GM19351 (cell line): ENCODE measurements at regions not wholly inside any gene's neighbourhood (a gene's known extent, or its start where the extent isn't known, plus 50 kb on each side); places are given as distances from the start of the nearest gene placed in this dataset.
"Not testable (repeated sequence)": the region's sequence is repeated elsewhere in the genome, so short reads cannot be mapped to it uniquely, and the experiment has no call there.

ENCODE experiments used
- ATAC-seq: cut with Tn5 transposase; IDR thresholded peaks from one replicate; pipeline ENCODE4 v1.9.1; 2021; ENCODE audit warnings: mild to moderate bottlenecking, moderate library complexity; ENCODE audit not compliant: unreplicated experiment

- no peak for ATAC-seq
These were observed 169.5 kb upstream of the HAPLN1 start for GRCh38 chr5:83889971-83890745.

- no peak for ATAC-seq
These were observed 157.5 kb upstream of the HAPLN1 start for GRCh38 chr5:83877911-83878706.

DNA sequence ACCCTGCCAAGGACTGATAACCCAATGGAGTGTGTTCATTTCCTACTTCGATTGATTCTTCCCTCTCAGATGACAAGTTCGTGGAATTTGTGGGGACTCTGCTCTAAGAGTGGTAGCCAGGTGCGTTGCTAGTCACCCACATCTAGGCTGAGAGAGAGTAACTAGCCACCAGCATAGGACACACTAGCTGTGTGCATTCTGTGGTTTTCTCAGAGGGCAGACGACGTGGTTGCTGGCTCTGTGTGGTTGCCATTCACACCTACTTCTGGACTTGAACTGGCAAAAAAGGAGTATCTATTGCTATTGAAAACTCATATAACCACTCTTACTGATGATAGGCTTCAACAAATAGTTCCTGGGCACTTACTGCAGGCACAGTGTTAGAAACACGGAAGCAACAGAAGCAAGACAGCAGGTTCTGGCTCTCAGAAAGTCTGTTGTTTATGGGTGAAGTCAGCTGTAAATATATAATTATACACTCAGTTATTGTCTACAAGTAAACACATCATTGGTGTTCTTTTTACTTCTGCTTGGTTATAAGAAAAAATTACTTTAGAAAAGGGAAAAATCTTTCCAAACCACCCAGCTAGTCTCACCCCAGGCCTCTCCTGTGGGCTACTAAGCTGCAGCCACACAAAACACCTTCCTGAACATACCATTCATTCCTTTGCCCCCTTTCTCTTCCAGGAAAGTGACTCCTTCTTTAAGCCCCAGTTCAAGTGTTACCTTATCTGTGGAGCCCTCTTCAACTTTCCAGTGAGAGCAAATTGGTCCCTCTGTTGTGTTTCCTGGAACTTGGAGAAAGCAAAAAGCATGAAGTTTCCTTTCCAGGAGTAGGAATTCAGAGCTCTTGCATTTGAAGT is 151.1 kb upstream of the HAPLN1 start:
- no peak for ATAC-seq

DNA sequence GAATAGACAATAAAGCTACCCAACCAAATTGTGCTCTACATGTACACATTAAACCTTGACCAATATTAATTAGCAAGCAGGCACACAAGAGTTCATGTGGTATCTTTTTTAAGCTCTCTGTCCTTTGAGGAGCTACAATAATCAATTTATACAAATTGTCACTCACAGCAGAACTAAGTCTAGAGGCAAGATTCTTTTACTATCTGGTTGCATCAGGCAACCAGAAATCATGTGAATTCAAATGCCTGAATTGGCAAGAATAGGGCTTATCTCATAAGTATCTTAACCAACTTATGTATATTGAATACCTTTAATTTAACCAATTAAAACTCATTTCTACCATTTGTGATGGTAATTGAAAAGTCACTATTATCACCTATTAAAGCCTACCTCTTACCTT is 145.5 kb upstream of the HAPLN1 start:
- ATAC-seq, result no peak

DNA sequence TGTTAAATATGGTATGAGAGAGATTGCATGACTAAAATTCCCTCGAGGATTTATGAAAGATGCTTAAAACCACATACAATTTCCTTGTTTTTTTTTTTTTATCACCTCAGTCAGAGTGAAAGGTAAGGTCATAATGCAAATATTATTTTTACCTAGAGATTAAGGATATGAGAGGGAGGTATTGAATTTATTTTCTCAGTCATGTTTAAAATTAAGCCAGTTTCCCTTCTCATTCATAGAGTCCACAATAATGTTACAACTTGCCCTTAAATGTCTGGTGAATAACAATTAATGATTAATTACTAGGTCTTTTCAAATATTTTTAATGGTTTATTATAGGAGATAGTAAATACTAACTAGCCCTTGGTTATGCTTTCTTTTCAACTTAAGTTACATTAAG is 144.9 kb upstream of the HAPLN1 start:
- no peak for ATAC-seq

GRCh38 chr5:83864652-83865051 is 144.0 kb upstream of the HAPLN1 start:
- ATAC-seq, result peak; percentile 62

- no peak for ATAC-seq
These were observed 136.7 kb upstream of the HAPLN1 start for GRCh38 chr5:83857341-83857740.

DNA sequence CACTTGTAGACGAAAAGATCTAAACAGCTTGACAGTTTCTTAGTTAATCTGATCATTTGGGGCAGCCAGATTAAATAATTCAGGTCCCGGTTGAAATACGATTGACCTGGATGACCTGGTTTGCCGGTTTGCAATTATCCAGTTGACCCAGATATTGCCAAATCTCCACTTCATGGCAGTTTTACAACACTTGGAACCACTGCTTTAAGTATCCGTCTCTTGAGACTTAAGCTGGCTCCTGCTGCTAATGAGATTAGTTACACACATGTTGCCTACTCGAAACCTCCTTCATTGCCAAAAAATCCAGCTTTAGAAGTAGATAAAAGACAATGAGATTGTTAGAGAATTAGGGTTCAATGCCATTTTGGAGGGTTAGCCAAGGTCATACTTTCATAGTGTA is 136.2 kb upstream of the HAPLN1 start:
- ATAC-seq, result no peak

DNA sequence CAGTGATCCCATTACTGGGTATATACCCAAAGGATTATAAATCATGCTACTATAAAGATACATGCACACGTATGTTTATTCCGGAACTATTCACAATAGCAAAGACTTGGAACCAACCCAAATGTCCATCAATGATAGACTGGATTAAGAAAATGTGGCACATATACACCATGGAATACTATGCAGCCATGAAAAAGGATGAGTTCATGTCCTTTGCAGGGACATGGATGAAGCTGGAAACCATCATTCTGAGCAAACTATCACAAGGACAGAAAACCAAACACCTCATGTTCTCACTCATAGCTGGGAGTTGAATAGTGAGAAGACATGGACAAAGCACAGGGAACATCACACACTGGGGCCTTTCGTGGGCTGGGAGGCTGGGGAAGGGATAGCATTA is 129.8 kb upstream of the HAPLN1 start:
- ATAC-seq, result not testable (repeated sequence)

DNA sequence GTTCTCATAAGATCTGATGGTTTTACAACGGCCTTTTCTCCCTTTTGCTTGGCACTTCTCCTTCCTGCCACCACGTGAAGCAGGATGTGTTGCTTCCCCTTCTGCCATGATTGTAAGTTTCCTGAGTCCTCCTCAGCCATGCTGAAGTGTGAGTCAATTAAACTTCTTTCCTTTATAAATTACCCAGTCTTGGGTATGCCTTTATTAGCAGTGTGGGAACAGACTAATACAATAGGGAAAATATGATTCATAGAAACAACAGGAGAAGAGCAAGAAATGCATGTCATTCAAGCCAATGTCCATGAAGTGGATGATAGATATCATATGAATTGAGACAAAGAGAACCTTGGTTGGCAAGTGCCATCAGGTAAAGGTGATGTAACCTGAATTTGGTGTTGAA is 128.3 kb upstream of the HAPLN1 start:
- ATAC-seq, result no peak

DNA sequence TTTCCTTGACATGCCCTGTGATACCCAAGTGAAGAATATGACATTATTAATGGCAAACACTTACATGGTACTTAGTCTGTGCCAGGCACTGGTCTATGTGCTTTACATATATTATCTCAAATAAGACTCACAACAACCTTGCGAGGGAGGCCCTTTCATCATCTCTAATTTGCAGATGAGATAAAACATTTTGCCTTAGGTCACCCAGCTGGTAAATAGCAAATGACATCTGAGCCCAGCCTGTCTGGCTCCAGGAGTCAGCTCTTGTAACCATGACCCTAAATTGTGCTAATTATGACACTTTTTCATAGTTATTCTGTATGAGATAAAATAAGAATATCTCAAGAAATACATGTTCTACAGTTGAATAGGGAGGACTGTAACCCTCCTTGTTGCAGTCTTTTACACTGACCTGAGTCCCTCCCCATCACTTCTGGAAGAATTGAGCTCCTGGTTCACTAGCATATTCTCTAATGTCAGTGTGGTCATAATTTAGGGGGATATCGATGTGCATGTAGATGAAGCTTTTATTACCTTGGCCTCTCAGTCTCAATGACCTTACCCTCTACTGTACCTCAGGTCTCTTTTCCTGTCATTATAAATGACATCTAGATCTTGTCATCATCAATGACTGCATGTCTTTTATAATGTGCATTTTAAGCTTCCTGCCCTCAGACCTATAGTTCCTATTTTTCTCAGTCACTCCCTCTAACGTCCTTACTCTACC is 126.1 kb upstream of the HAPLN1 start:
- no peak for ATAC-seq

GRCh38 chr5:83844449-83845068 is 123.9 kb upstream of the HAPLN1 start:
- ATAC-seq, result peak; percentile 93

- ATAC-seq, result no peak
These were observed 119.1 kb upstream of the HAPLN1 start for GRCh38 chr5:83839788-83840187.

DNA sequence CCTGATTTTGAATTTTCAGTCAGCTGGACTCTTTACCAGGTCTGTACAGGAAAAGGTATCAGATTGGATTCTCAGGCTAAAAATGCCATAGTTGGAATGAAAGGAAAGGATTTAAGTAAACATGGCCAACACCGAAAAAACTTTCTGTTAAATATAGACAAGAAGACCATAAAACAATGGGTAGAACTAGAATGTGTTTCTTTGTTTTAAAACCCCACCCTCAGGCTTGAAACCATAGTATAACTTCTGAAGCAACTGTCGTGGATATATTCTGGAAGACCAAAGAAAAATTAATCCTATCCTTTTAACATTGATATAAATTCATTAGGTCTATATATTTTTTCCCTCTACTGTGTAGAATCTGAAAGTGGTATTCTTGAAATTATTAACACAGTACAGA is 118.6 kb upstream of the HAPLN1 start:
- ATAC-seq, result no peak

DNA sequence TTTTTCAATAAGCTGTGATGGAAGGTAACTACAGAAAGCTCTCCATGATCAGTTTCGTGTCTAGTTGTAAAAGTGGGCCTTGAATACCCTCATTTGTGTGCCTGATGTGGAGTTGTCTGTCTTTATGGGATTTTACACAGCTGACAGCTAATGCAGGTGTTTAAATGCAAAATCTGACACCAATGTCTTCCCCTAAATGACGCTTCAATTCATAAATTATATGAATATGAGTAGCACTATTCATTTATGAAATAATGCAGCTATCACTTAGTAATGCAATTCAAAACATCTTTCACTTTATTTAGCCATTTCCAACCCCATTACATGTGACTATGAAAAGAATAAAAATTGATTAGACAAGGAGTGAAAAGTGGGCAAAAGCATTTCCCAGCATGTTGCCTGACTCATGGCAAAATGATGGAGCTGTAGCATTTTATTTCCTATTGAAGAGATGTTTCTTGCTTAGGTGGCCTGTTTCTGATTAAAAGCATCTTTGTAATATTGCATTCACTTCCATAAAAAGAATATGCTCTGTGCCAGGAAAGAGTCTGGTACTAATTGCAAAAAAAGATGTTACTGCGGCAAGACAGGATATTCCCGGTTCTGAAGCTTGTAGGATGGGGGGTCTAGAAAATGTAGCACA is 116.7 kb upstream of the HAPLN1 start:
- no peak for ATAC-seq

GRCh38 chr5:83834306-83834705 is 113.7 kb upstream of the HAPLN1 start:
- ATAC-seq, result no peak

DNA sequence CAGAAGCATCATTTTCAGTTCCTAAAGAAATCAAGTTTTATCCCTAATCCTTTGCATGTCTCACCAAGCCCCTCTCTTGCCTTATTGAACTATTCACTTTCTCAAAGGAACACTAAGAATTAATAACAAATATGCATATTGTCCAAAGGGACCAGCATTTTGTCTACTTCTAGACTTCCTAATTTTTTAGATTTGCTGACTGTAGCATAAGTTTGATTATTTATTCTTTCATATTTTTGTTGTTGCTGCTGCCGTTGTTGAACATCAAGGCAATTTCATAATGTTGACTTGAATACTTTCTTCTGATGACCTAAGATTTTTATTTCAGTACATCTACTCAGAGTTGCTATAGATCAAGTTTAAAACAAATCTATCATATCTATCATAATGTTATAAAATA is 111.2 kb upstream of the HAPLN1 start:
- ATAC-seq, result no peak

DNA sequence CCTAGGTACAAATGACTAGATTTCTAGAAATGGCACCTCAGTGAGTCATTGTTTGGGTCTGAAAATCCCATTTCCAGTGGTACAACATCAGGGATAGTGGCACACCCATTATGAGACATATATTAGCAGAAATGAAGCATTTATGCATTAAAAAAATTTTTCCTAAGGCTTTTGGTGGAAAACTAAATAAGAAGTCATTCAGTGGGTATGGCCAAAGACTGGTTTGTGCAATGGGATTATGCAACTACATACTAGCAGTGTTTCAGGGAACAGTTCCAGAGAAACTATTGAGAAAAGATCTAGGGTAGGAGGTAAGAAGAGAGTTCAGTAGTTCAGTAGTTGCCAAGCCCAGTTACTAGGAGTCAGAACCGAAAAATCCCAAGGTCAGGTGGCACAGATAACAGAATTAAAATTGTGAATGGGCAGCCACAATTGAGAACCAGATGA is 106.5 kb upstream of the HAPLN1 start:
- no peak for ATAC-seq

DNA sequence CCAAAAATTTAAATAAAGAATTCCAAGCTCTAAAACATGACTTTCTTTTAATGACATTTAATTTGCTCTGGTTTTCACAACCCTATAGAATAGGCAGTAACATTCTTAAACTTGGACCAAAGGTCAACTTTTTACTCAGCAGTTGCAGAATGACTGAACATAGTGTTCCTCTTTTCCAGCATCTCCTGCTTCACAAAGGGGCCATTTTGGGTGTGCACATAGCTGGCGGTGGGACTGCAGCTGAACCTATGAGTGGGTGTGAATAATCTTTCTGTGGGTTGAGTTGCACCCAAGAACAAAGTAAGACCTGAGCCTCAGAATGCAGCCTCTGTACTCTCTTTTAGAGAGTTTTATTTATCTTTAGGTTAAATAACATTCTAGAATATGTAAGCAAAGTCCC is 96.9 kb upstream of the HAPLN1 start:
- ATAC-seq, result peak; percentile 71

GRCh38 chr5:83815661-83816060 is 95.0 kb upstream of the HAPLN1 start:
- ATAC-seq, result no peak
